ENCODE measurements at regions not wholly inside any gene's neighbourhood (a gene's known extent, or its start where the extent isn't known, plus 50 kb on each side); places are given as distances from the start of the nearest gene placed in this dataset.

GRCh38 chr1:203999618-204000017 is 73.3 kb upstream of the SOX13 start:
- TF ChIP-seq CTCF (IDR thresholded peaks at IDR 0.05 in 4 of 5, conservative IDR thresholded peaks at IDR 0.05 in 1 of 5) (no peak), POLR2A (IDR thresholded peaks at IDR 0.05) (no peak)
